Muscle of arm (tissue), 1 donor: ENCODE measurements at regions not wholly inside any gene's neighbourhood (a gene's known extent, or its start where the extent isn't known, plus 50 kb on each side); places are given as distances from the start of the nearest gene placed in this dataset.
A peak's percentile ranks its signal among the peaks of the same experiment; 100 is the strongest.

Experiments
- DNase-seq: peaks from one replicate; pipeline ENCODE4 v3.0.0-alpha.2; 2013

- no peak for DNase-seq
These were observed 129.7 kb downstream of the TDRD15 start for GRCh38 chr2:21253311-21254027.

GRCh38 chr2:21254170-21254965 lies 130.6 kb downstream of the TDRD15 start:
- DNase-seq, result no peak

GRCh38 chr2:21256006-21256405 lies 132.2 kb downstream of the TDRD15 start:
- peak; percentile 52 for DNase-seq

- DNase-seq, result no peak
These were observed 133.9 kb downstream of the TDRD15 start for GRCh38 chr2:21257621-21258020.

GRCh38 chr2:21258082-21258481 lies 134.3 kb downstream of the TDRD15 start:
- DNase-seq, result no peak

GRCh38 chr2:21260311-21260710 lies 136.5 kb downstream of the TDRD15 start:
- no peak for DNase-seq

- no peak for DNase-seq
These were observed 137.8 kb downstream of the TDRD15 start for GRCh38 chr2:21261591-21261990.

- DNase-seq, result no peak
These were observed 138.7 kb downstream of the TDRD15 start for GRCh38 chr2:21262426-21262940.

- DNase-seq, result no peak
These were observed 139.9 kb downstream of the TDRD15 start for GRCh38 chr2:21263622-21264021.

GRCh38 chr2:21265752-21266151 lies 142.0 kb downstream of the TDRD15 start:
- no peak for DNase-seq

- no peak for DNase-seq
These were observed 143.6 kb downstream of the TDRD15 start for GRCh38 chr2:21267232-21267835.

GRCh38 chr2:21268197-21268877 lies 144.6 kb downstream of the TDRD15 start:
- no peak for DNase-seq

GRCh38 chr2:21268878-21269224 lies 145.1 kb downstream of the TDRD15 start:
- DNase-seq, result no peak

- no peak for DNase-seq
These were observed 145.6 kb downstream of the TDRD15 start for GRCh38 chr2:21269382-21269781.

- no peak for DNase-seq
These were observed 146.3 kb downstream of the TDRD15 start for GRCh38 chr2:21270083-21270491.

- peak; percentile 20 for DNase-seq
These were observed 146.9 kb downstream of the TDRD15 start for GRCh38 chr2:21270708-21271122.

GRCh38 chr2:21276163-21276562 lies 152.4 kb downstream of the TDRD15 start:
- no peak for DNase-seq

- no peak for DNase-seq
These were observed 153.6 kb downstream of the TDRD15 start for GRCh38 chr2:21277068-21278056.

- DNase-seq, result no peak
These were observed 155.8 kb downstream of the TDRD15 start for GRCh38 chr2:21279525-21279924.

- DNase-seq, result no peak
These were observed 157.0 kb downstream of the TDRD15 start for GRCh38 chr2:21280793-21281192.

GRCh38 chr2:21281384-21281783 lies 157.6 kb downstream of the TDRD15 start:
- no peak for DNase-seq
